ENCODE measurements at regions not wholly inside any gene's neighbourhood (a gene's known extent, or its start where the extent isn't known, plus 50 kb on each side); places are given as distances from the start of the nearest gene placed in this dataset.

- no peaks in the 10 kb centered on the region for H3F3A ChIP-seq (ENCODE audit: insufficient read depth, low read length)
- no peak overlapping the region for H3K4me2 ChIP-seq (ENCODE audit: low read length)
- no peaks in the 10 kb centered on the region; the same call in 1 of the 2 replicates for H3K9me3 ChIP-seq (ENCODE audit: low read length)
- no peak overlapping the region for H2AFZ ChIP-seq (ENCODE audit: low read length)
- H3K4me3 ChIP-seq (ENCODE audit: low read depth, low read length, poor library complexity, severe bottlenecking), result no peak overlapping the region
- no peaks in the 10 kb centered on the region for H3K9me2 ChIP-seq (ENCODE audit: low read depth, low read length)
- no peak for TF ChIP-seq EZH2 (IDR thresholded peaks at IDR 0.05; ENCODE audit: borderline replicate concordance, low read length)
- TF ChIP-seq CTCF (IDR thresholded peaks at IDR 0.05; ENCODE audit: low read length), result no peak
- no peak overlapping the region for H3K9ac ChIP-seq (ENCODE audit: low read length)
- no peaks in the 10 kb centered on the region for H4K20me1 ChIP-seq (ENCODE audit: insufficient read depth, low read length)
- H3K36me3 ChIP-seq (ENCODE audit: insufficient read depth, low read length), result no peaks in the 10 kb centered on the region
- H3K4me1 ChIP-seq (ENCODE audit: insufficient read depth, low read length, severe bottlenecking), result no peaks in the 10 kb centered on the region
- H3K27me3 ChIP-seq (ENCODE audit: insufficient read depth, low read length), result no peaks in the 10 kb centered on the region
- no peak overlapping the region for H3K27ac ChIP-seq (ENCODE audit: low read depth, low read length, poor library complexity, severe bottlenecking)
- H3K79me2 ChIP-seq (ENCODE audit: insufficient read depth, low read length), result no peaks in the 10 kb centered on the region
Observed at GRCh38 chr22:27115816-27116256, 458.4 kb downstream of the MIAT start.

- no peaks in the 10 kb centered on the region for H3K36me3 ChIP-seq (ENCODE audit: insufficient read depth, low read length)
- H3K9me3 ChIP-seq (ENCODE audit: low read length), result no peaks in the 10 kb centered on the region; the same call in 1 of the 2 replicates
- no peaks in the 10 kb centered on the region for H3K4me1 ChIP-seq (ENCODE audit: insufficient read depth, low read length, severe bottlenecking)
- H3K27ac ChIP-seq (ENCODE audit: low read depth, low read length, poor library complexity, severe bottlenecking), result no peak overlapping the region
- no peaks in the 10 kb centered on the region for H4K20me1 ChIP-seq (ENCODE audit: insufficient read depth, low read length)
- no peaks in the 10 kb centered on the region for H3F3A ChIP-seq (ENCODE audit: insufficient read depth, low read length)
- no peaks in the 10 kb centered on the region for H3K9me2 ChIP-seq (ENCODE audit: low read depth, low read length)
- no peak overlapping the region for H3K4me3 ChIP-seq (ENCODE audit: low read depth, low read length, poor library complexity, severe bottlenecking)
- TF ChIP-seq EZH2 (IDR thresholded peaks at IDR 0.05; ENCODE audit: borderline replicate concordance, low read length) (no peak), CTCF (IDR thresholded peaks at IDR 0.05; ENCODE audit: low read length) (no peak)
- H3K9ac ChIP-seq (ENCODE audit: low read length), result no peak overlapping the region
- H3K4me2 ChIP-seq (ENCODE audit: low read length), result no peak overlapping the region
- H3K79me2 ChIP-seq (ENCODE audit: insufficient read depth, low read length), result no peaks in the 10 kb centered on the region
- H3K27me3 ChIP-seq (ENCODE audit: insufficient read depth, low read length), result no peaks in the 10 kb centered on the region
- H2AFZ ChIP-seq (ENCODE audit: low read length), result no peak overlapping the region
Observed at GRCh38 chr22:27116312-27117086, 459.1 kb downstream of the MIAT start.

GRCh38 chr22:27120036-27120435, 462.6 kb downstream of the MIAT start:
- no peak overlapping the region for H2AFZ ChIP-seq (ENCODE audit: low read length)
- no peaks in the 10 kb centered on the region for H3K36me3 ChIP-seq (ENCODE audit: insufficient read depth, low read length)
- no peaks in the 10 kb centered on the region for H3K79me2 ChIP-seq (ENCODE audit: insufficient read depth, low read length)
- no peak for TF ChIP-seq CTCF (IDR thresholded peaks at IDR 0.05; ENCODE audit: low read length)
- no peak for TF ChIP-seq EZH2 (IDR thresholded peaks at IDR 0.05; ENCODE audit: borderline replicate concordance, low read length)
- H3K9ac ChIP-seq (ENCODE audit: low read length), result no peak overlapping the region
- no peaks in the 10 kb centered on the region for H3F3A ChIP-seq (ENCODE audit: insufficient read depth, low read length)
- H3K9me2 ChIP-seq (ENCODE audit: low read depth, low read length), result no peaks in the 10 kb centered on the region
- H3K27ac ChIP-seq (ENCODE audit: low read depth, low read length, poor library complexity, severe bottlenecking), result no peak overlapping the region
- no peaks in the 10 kb centered on the region for H3K4me1 ChIP-seq (ENCODE audit: insufficient read depth, low read length, severe bottlenecking)
- H3K27me3 ChIP-seq (ENCODE audit: insufficient read depth, low read length), result no peaks in the 10 kb centered on the region
- H4K20me1 ChIP-seq (ENCODE audit: insufficient read depth, low read length), result no peaks in the 10 kb centered on the region
- H3K4me3 ChIP-seq (ENCODE audit: low read depth, low read length, poor library complexity, severe bottlenecking), result no peak overlapping the region
- no peak overlapping the region for H3K4me2 ChIP-seq (ENCODE audit: low read length)
- no peaks in the 10 kb centered on the region; the same call in 1 of the 2 replicates for H3K9me3 ChIP-seq (ENCODE audit: low read length)

All from OCI-LY1 (cell line).